ENCODE measurements at regions not wholly inside any gene's neighbourhood (a gene's known extent, or its start where the extent isn't known, plus 50 kb on each side); places are given as distances from the start of the nearest gene placed in this dataset.
"Not testable (repeated sequence)": the region's sequence is repeated elsewhere in the genome, so short reads cannot be mapped to it uniquely, and the experiment has no call there.

GRCh38 chr4:137733174-137734141 is 201.2 kb upstream of the PCDH18 start:
- intact Hi-C loops (cut with micrococcal nuclease): loop anchor here (10.0 kb wide), 1 partner anchor 951 kb away; no protein-coding TSS in a partner anchor
- POLR2A ChIA-PET; CTCF ChIA-PET; H3K36me3 Mint-ChIP-seq; DNase-seq; H3K4me1 Mint-ChIP-seq (ENCODE audit: low read depth); H3K4me3 Mint-ChIP-seq; H3K27ac Mint-ChIP-seq; H3K27me3 Mint-ChIP-seq: not testable (repeated sequence)
- H3K9me3 Mint-ChIP-seq: peaks cover 17% of the 10 kb centered on the region

DNA sequence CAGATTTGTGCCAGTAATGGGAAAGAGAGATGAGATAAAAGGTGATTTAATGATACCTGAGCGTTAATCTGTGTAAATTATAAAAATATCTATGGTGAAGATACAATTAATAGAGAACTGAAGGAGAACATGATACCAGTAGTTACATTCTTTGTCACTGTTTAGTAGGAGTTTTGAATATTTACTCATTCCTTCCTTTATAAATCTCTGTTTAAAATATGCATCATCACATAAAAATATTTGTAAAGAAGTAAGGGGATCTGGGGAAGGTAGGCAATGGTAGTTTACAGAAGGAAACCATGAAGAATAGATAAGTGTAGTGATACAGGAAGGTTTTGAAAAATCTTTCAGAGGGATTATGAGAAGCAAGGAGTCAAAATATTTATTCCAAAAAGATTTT is 190.6 kb upstream of the PCDH18 start:
- no peaks in the 10 kb centered on the region for H3K9me3 Mint-ChIP-seq
- DNase-seq: no peak
- ChIA-PET POLR2A (no interaction called here), CTCF (no interaction called here)
- H3K4me1 Mint-ChIP-seq (ENCODE audit: low read depth): no peaks in the 10 kb centered on the region
- no peaks in the 10 kb centered on the region for H3K27me3 Mint-ChIP-seq
- H3K27ac Mint-ChIP-seq: no peak overlapping the region
- intact Hi-C loops (cut with micrococcal nuclease): no loop called here
- no peak overlapping the region for H3K4me3 Mint-ChIP-seq
- H3K36me3 Mint-ChIP-seq: no peaks in the 10 kb centered on the region

DNA sequence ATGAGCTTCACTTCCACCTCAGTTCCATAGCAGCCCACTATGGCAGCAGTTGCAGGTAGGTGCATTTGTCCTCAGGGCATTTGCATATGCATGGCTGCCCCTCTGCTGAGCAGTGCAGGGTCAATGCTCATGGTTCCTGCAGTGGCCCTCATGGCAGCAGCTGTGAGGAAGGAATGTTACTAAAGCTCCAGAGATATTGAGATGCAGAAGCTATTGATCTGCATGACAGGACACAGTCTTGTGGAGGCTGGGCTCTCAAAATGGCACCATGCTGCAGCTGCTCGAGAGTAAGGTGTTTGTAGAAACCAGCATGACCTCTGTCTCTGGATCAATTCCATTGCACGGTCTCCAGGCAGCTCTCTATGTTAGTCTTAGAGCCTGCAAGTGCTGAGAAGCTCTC is 179.2 kb upstream of the PCDH18 start:
- CTCF ChIA-PET: no interaction called here
- H3K27ac Mint-ChIP-seq: no peak overlapping the region
- POLR2A ChIA-PET: no interaction called here
- H3K9me3 Mint-ChIP-seq: peaks cover 6% of the 10 kb centered on the region
- intact Hi-C loops (cut with micrococcal nuclease): no loop called here
- H3K4me3 Mint-ChIP-seq: no peak overlapping the region
- no peaks in the 10 kb centered on the region for H3K4me1 Mint-ChIP-seq (ENCODE audit: low read depth)
- H3K27me3 Mint-ChIP-seq: no peaks in the 10 kb centered on the region
- no peaks in the 10 kb centered on the region for H3K36me3 Mint-ChIP-seq
- DNase-seq: no peak

- Mint-ChIP-seq H3K9me3 (peaks cover 6% of the 10 kb centered on the region), H3K4me3 (no peak overlapping the region), H3K4me1 (ENCODE audit: low read depth) (no peaks in the 10 kb centered on the region), H3K27me3 (no peaks in the 10 kb centered on the region), H3K36me3 (no peaks in the 10 kb centered on the region), H3K27ac (no peak overlapping the region)
- intact Hi-C loops (cut with micrococcal nuclease): no loop called here
- POLR2A ChIA-PET: no interaction called here
- CTCF ChIA-PET: no interaction called here
- DNase-seq: no peak
Observed at GRCh38 chr4:137707626-137708025, 175.3 kb upstream of the PCDH18 start.

GRCh38 chr4:137707102-137707620 is 174.9 kb upstream of the PCDH18 start:
- no peak for DNase-seq
- H3K36me3 Mint-ChIP-seq: no peaks in the 10 kb centered on the region
- ChIA-PET CTCF (no interaction called here), POLR2A (no interaction called here)
- intact Hi-C loops (cut with micrococcal nuclease): no loop called here
- H3K27me3 Mint-ChIP-seq: no peaks in the 10 kb centered on the region
- peaks cover 6% of the 10 kb centered on the region for H3K9me3 Mint-ChIP-seq
- no peak overlapping the region for H3K4me3 Mint-ChIP-seq
- no peaks in the 10 kb centered on the region for H3K4me1 Mint-ChIP-seq (ENCODE audit: low read depth)
- no peak overlapping the region for H3K27ac Mint-ChIP-seq

GRCh38 chr4:137705171-137705783 is 173.0 kb upstream of the PCDH18 start:
- Mint-ChIP-seq H3K4me1 (ENCODE audit: low read depth) (no peaks in the 10 kb centered on the region), H3K27ac (no peak overlapping the region), H3K4me3 (no peak overlapping the region), H3K9me3 (peaks cover 2% of the 10 kb centered on the region), H3K36me3 (no peaks in the 10 kb centered on the region), H3K27me3 (no peaks in the 10 kb centered on the region)
- ChIA-PET CTCF (no interaction called here), POLR2A (no interaction called here)
- intact Hi-C loops (cut with micrococcal nuclease): no loop called here
- no peak for DNase-seq

- Mint-ChIP-seq H3K9me3 (peaks cover 2% of the 10 kb centered on the region), H3K4me1 (ENCODE audit: low read depth) (no peaks in the 10 kb centered on the region), H3K27ac (no peak overlapping the region), H3K27me3 (no peaks in the 10 kb centered on the region), H3K36me3 (no peaks in the 10 kb centered on the region), H3K4me3 (no peak overlapping the region)
- DNase-seq: no peak
- intact Hi-C loops (cut with micrococcal nuclease): no loop called here
- ChIA-PET POLR2A (no interaction called here), CTCF (no interaction called here)
Observed at GRCh38 chr4:137703195-137703594, 170.9 kb upstream of the PCDH18 start.

- Mint-ChIP-seq H3K27ac (no peak overlapping the region), H3K4me1 (ENCODE audit: low read depth) (no peaks in the 10 kb centered on the region), H3K27me3 (no peaks in the 10 kb centered on the region), H3K9me3 (peaks cover 2% of the 10 kb centered on the region), H3K36me3 (no peaks in the 10 kb centered on the region), H3K4me3 (no peak overlapping the region)
- CTCF ChIA-PET: no interaction called here
- intact Hi-C loops (cut with micrococcal nuclease): no loop called here
- POLR2A ChIA-PET: no interaction called here
- DNase-seq: no peak
Observed at GRCh38 chr4:137702512-137702911, 170.2 kb upstream of the PCDH18 start.

DNA sequence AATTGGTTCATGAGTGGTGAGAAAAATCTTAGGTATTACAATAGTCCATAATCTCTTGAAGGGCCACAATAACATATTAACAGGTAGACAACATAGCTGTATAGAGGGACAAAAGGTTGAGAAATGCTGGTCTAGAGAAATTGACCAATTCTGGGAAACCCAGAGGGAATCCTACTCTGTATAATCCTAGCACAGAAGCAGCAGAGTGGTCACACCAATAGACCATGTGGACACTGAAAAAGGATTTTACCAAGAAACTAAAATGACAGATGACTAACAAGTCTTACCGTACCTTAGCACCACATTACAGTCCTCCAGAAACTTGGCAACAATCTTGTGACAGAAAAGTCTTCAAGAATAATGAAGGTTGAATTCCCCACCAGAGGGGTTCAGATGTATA is 169.1 kb upstream of the PCDH18 start:
- Mint-ChIP-seq H3K27me3 (no peaks in the 10 kb centered on the region), H3K4me3 (no peak overlapping the region), H3K36me3 (no peaks in the 10 kb centered on the region), H3K4me1 (ENCODE audit: low read depth) (no peaks in the 10 kb centered on the region), H3K9me3 (no peaks in the 10 kb centered on the region), H3K27ac (no peak overlapping the region)
- intact Hi-C loops (cut with micrococcal nuclease): no loop called here
- no peak for DNase-seq
- POLR2A ChIA-PET: no interaction called here
- CTCF ChIA-PET: no interaction called here

GRCh38 chr4:137700751-137701150 is 168.5 kb upstream of the PCDH18 start:
- intact Hi-C loops (cut with micrococcal nuclease): no loop called here
- CTCF ChIA-PET: no interaction called here
- H3K36me3 Mint-ChIP-seq: no peaks in the 10 kb centered on the region
- DNase-seq: no peak
- POLR2A ChIA-PET: no interaction called here
- no peak overlapping the region for H3K27ac Mint-ChIP-seq
- no peak overlapping the region for H3K4me3 Mint-ChIP-seq
- no peaks in the 10 kb centered on the region for H3K27me3 Mint-ChIP-seq
- H3K4me1 Mint-ChIP-seq (ENCODE audit: low read depth): no peaks in the 10 kb centered on the region
- peaks cover under 1% of the 10 kb centered on the region for H3K9me3 Mint-ChIP-seq

DNA sequence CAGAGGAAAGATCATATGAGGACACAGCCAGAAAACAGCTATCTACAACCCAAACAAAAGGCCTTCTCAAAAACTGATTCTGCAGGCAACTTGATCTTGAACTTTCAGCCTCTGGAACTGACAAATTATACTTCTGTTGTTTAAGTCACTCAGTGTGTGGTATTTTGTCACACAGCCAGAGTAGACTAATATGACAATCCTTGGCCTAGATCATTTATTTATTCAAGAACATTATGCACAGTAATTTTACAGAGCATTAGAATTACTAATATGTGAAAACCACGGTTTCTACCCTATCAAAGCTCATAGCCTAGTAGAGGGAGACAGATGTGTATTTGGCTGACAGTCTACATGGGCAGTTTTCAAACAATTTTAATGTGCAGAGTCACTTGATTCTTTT is 167.8 kb upstream of the PCDH18 start:
- Mint-ChIP-seq H3K4me3 (no peak overlapping the region), H3K27me3 (no peaks in the 10 kb centered on the region), H3K27ac (no peak overlapping the region), H3K4me1 (ENCODE audit: low read depth) (no peaks in the 10 kb centered on the region), H3K9me3 (peaks cover 4% of the 10 kb centered on the region), H3K36me3 (no peaks in the 10 kb centered on the region)
- POLR2A ChIA-PET: no interaction called here
- no peak for DNase-seq
- intact Hi-C loops (cut with micrococcal nuclease): no loop called here
- CTCF ChIA-PET: interaction anchor here (0.7 kb wide), 1 partner anchor 390 kb away, joined by 5 read pairs; no protein-coding TSS in a partner anchor

DNA sequence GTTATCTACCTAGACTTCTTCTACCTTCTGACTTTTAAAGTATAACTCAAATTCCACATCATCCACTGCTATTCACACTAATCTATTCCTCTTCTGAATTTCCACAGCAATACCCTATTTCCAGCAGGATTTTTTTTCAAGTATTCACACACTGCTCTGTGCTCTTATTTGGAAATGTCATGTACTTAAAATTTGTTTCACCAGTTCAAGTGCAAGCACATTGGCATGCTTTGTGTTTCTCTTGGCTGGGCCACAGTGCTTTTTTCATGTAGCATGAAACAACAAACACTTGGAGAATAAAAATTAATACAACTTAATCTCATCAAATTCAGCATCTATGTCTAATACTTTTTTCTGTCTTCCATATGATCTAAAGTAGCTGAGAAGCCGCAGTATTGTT is 161.8 kb upstream of the PCDH18 start:
- Mint-ChIP-seq H3K27me3 (no peaks in the 10 kb centered on the region), H3K36me3 (no peaks in the 10 kb centered on the region), H3K4me1 (ENCODE audit: low read depth) (no peaks in the 10 kb centered on the region), H3K4me3 (no peak overlapping the region), H3K27ac (no peak overlapping the region), H3K9me3 (peaks cover 6% of the 10 kb centered on the region)
- CTCF ChIA-PET: no interaction called here
- intact Hi-C loops (cut with micrococcal nuclease): no loop called here
- DNase-seq: no peak
- POLR2A ChIA-PET: no interaction called here

DNA sequence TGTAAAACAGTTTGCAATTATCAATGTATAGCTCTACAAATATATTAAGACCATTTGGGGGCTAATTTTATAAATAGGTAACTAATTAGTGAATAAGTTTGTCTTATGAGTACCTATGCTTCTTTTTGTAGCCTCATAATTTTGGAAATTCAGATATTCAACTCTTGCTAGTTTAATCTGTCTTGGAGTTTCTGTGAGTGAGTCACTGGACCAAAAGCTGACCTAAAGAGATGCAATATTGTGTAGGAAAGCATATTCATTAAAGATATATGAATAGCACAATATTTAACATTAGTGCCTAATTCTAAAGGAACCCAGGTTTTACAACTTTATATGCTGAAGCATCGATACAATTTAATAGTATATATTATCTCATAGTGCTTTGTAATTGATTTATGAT is 161.3 kb upstream of the PCDH18 start:
- ChIA-PET CTCF (no interaction called here), POLR2A (no interaction called here)
- peaks cover 6% of the 10 kb centered on the region for H3K9me3 Mint-ChIP-seq
- H3K4me3 Mint-ChIP-seq: no peak overlapping the region
- H3K4me1 Mint-ChIP-seq (ENCODE audit: low read depth): no peaks in the 10 kb centered on the region
- no peak overlapping the region for H3K27ac Mint-ChIP-seq
- no peaks in the 10 kb centered on the region for H3K27me3 Mint-ChIP-seq
- H3K36me3 Mint-ChIP-seq: no peaks in the 10 kb centered on the region
- intact Hi-C loops (cut with micrococcal nuclease): no loop called here
- DNase-seq: no peak

All from activated CD4-positive, alpha-beta memory T cell treated with anti-CD3 and anti-CD28 coated beads for 36 hours (primary cell).